ENCODE measurements at regions not wholly inside any gene's neighbourhood (a gene's known extent, or its start where the extent isn't known, plus 50 kb on each side); places are given as distances from the start of the nearest gene placed in this dataset.

DNA sequence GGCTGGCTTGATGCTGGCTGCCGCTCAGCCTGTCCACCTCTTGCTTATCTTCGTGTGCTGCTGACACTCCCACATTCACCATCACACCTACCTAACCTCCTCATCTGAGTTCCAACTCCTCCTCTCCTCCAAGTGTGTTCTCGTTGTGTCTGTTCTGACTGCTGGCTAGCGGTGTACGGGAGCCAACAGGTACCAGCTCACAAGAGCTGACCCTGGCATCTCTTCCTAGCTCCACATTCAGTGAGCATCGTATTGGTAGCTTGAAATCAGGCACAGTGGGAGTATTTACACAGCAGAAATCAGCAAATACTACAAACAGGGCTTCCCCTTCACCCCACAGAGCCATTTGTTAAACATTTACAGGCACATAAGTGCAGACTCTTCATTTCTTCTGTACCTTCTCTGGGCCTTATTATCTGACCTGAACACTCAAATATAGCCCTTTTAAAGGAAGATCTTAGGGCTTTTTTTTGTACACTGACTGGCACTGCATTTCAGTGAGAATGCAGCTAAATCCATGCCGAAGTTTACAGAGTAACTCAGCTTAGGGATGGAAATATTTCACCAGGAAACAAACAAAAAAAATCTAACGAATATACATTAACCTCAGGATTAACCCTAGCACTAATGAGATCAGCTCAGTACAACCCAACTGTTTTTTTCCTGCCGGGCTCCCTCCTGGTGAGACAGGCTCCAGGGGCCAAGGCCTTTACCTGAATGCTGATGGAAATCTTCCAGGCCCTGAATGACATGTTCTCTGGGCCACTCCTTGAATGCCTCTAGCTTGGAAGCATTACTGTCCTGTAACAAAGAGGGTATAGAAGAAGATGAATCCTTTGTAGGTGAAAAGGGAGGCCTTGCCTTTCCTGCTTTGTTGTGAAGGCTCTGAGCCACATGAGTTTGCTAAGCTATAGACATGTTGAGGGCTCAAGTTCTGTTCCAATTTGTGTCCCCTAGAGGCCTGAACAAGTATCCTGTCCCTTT lies 150.5 kb upstream of the LPP start:
- H3K4me2 ChIP-seq (replicated peaks; ENCODE audit: extremely low read depth, low read length, poor library complexity, severe bottlenecking) = no peak overlapping the region
- H3K27ac ChIP-seq (ENCODE audit: low read depth in 1 of 2, low read length in 2 of 2) = no peak overlapping the region
- intact Hi-C loops (cut with micrococcal nuclease) = no loop called here
- Mint-ChIP-seq H3K36me3 (no peaks in the 10 kb centered on the region), H3K9me3 (peaks cover 0 to 2% (median 0%) of the 10 kb centered on the region in 7 donors), H3K27ac (peak overlapping the region in 1 of 7 donors; percentile 57), H3K27me3 (ENCODE audit: low read depth in 3 of 3) (peaks cover 0 to 4% (median 1%) of the 10 kb centered on the region in 3 donors), H3K4me3 (no peak overlapping the region), H3K4me1 (peaks cover 42% of the 10 kb centered on the region)
- H3K9ac ChIP-seq (ENCODE audit: insufficient read depth, low read length, poor library complexity, severe bottlenecking) = no peak overlapping the region
- no peak for DNase-seq
- WGBS (ENCODE audit: insufficient coverage) = 74% methylated on average over 6 of the region's 9 CpGs
- H2AFZ ChIP-seq (ENCODE audit: insufficient read depth, low read depth, low read length, poor library complexity, severe bottlenecking) = no peak overlapping the region
- H3K36me3 ChIP-seq (replicated peaks in 1 of 2; ENCODE audit: control insufficient read depth in 1 of 2, insufficient read depth in 2 of 2, low read length in 2 of 2) = no peaks in the 10 kb centered on the region
- peaks cover 28 to 42% of the 10 kb centered on the region in 2 donors for H3K4me1 ChIP-seq (ENCODE audit: control insufficient read depth in 1 of 2, insufficient read depth in 2 of 2, low read length in 2 of 2)
- H3K9me3 ChIP-seq (replicated peaks in 1 of 2; ENCODE audit: control insufficient read depth in 1 of 2, insufficient read depth in 1 of 2, low read length in 2 of 2) = no peaks in the 10 kb centered on the region
- H3K27me3 ChIP-seq (ENCODE audit: control insufficient read depth in 2 of 2, insufficient read depth in 2 of 2, low read length in 2 of 2) = no peaks in the 10 kb centered on the region
- TF ChIP-seq, protein P1, sequence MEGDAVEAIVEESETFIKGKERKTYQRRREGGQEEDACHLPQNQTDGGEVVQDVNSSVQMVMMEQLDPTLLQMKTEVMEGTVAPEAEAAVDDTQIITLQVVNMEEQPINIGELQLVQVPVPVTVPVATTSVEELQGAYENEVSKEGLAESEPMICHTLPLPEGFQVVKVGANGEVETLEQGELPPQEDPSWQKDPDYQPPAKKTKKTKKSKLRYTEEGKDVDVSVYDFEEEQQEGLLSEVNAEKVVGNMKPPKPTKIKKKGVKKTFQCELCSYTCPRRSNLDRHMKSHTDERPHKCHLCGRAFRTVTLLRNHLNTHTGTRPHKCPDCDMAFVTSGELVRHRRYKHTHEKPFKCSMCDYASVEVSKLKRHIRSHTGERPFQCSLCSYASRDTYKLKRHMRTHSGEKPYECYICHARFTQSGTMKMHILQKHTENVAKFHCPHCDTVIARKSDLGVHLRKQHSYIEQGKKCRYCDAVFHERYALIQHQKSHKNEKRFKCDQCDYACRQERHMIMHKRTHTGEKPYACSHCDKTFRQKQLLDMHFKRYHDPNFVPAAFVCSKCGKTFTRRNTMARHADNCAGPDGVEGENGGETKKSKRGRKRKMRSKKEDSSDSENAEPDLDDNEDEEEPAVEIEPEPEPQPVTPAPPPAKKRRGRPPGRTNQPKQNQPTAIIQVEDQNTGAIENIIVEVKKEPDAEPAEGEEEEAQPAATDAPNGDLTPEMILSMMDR (IDR thresholded peaks at IDR 0.05) = no peak
- no peaks in the 10 kb centered on the region for H3K79me2 ChIP-seq (ENCODE audit: insufficient read depth, low read length)
- no peaks in the 10 kb centered on the region for H4K20me1 ChIP-seq (ENCODE audit: insufficient read depth, low read length)
- H3K4me3 ChIP-seq (replicated peaks in 1 of 3; ENCODE audit: low read depth in 2 of 3, low read length in 3 of 3) = no peak overlapping the region

DNA sequence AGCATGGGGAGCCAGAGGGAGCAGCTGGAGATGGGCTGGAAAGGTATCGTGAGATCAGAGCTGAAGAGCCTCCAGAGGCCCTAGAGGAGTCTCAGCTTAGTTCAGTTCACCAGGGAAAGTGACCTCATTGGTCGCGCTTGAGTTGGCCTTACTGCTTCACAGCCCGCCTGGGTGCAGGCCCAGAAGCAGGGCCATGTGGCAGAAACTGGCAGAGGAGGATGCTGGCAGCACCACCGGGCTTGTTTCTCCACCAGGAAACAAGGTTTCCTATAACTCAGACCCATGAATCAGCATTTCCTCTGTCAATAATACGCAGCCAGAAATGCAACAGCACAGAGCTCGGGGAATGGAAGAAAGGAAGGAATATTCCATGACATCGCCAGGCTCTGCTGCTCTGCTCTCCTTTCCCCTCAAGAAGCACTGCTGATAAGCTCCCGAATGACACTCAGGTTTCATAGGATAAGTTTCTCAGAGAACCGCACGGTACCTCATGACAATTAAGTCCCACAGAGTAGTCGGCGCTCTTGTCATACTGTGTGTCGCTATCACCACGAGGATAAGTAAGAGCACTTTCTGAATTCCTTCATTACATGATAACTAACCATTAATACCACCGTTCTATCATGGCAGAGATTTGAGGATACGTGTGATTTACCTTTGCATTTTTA lies 147.1 kb upstream of the LPP start:
- Histone ChIP-seq H3K79me2 (ENCODE audit: insufficient read depth, low read length) (no peaks in the 10 kb centered on the region), H4K20me1 (ENCODE audit: insufficient read depth, low read length) (no peaks in the 10 kb centered on the region), H3K4me1 (ENCODE audit: control insufficient read depth in 1 of 2, insufficient read depth in 2 of 2, low read length in 2 of 2) (peaks cover 22 to 33% of the 10 kb centered on the region in 2 donors), H3K9ac (ENCODE audit: insufficient read depth, low read length, poor library complexity, severe bottlenecking) (no peak overlapping the region), H3K9me3 (replicated peaks in 1 of 2; ENCODE audit: control insufficient read depth in 1 of 2, insufficient read depth in 1 of 2, low read length in 2 of 2) (peaks cover 0 to 2% of the 10 kb centered on the region in 2 donors), H3K27me3 (ENCODE audit: control insufficient read depth in 2 of 2, insufficient read depth in 2 of 2, low read length in 2 of 2) (no peaks in the 10 kb centered on the region), H3K4me2 (replicated peaks; ENCODE audit: extremely low read depth, low read length, poor library complexity, severe bottlenecking) (no peak overlapping the region), H2AFZ (ENCODE audit: insufficient read depth, low read depth, low read length, poor library complexity, severe bottlenecking) (peak overlapping the region; percentile 19), H3K4me3 (replicated peaks in 1 of 3; ENCODE audit: low read depth in 2 of 3, low read length in 3 of 3) (no peak overlapping the region), H3K27ac (ENCODE audit: low read depth in 1 of 2, low read length in 2 of 2) (no peak overlapping the region), H3K36me3 (replicated peaks in 1 of 2; ENCODE audit: control insufficient read depth in 1 of 2, insufficient read depth in 2 of 2, low read length in 2 of 2) (no peaks in the 10 kb centered on the region)
- Mint-ChIP-seq H3K36me3 (peaks cover 0 to 3% of the 10 kb centered on the region in 2 donors), H3K4me1 (peaks cover 35% of the 10 kb centered on the region), H3K9me3 (peaks cover 3 to 12% (median 8%) of the 10 kb centered on the region in 7 donors), H3K4me3 (no peak overlapping the region), H3K27ac (peak overlapping the region in 3 of 7 donors; percentile 22 to 68 (median 48)), H3K27me3 (ENCODE audit: low read depth in 3 of 3) (peaks cover 0 to 5% (median 5%) of the 10 kb centered on the region in 3 donors)
- 48% methylated on average over 10 of the region's 17 CpGs for WGBS (ENCODE audit: insufficient coverage)
- intact Hi-C loops (cut with micrococcal nuclease) = no loop called here
- TF ChIP-seq, protein P1 (IDR thresholded peaks at IDR 0.05) = no peak
- DNase-seq = peak in 2 of 3 donors; percentile 15 to 35

Data from CD14-positive monocyte (primary cell).